Spleen (tissue), 11 donors: ENCODE measurements at regions not wholly inside any gene's neighbourhood (a gene's known extent, or its start where the extent isn't known, plus 50 kb on each side); places are given as distances from the start of the nearest gene placed in this dataset.

Source experiments
- DNase-seq: peaks from one replicate; pipeline ENCODE4 v3.0.0-alpha.2; 2020
- H3K27ac ChIP-seq, 8 donors: fragments of 200-600 bp; sonication (generic) in 7 of 8; 1 replicate in 4 of 8; 2 replicates in 4 of 8; pipeline versions ENCODE4 v1.5.0 to v1.8.0; 2016 to 2021; ENCODE audit warnings: inconsistent platforms in 4 of 8, mild to moderate bottlenecking in 4 of 8, moderate library complexity in 1 of 8
- H3K27me3 ChIP-seq, 7 donors: fragments of 200-600 bp; sonication (generic) in 6 of 7; replicated peaks in 1 of 7; 1 replicate in 4 of 7; 2 replicates in 3 of 7; pipeline versions ENCODE4 v1.5.0 to v1.8.0; 2016 to 2021; ENCODE audit warnings: inconsistent platforms in 3 of 7, mild to moderate bottlenecking in 1 of 7
- H3K36me3 ChIP-seq, 6 donors: fragments of 200-600 bp; sonication (generic) in 5 of 6; 1 replicate in 4 of 6; 2 replicates in 2 of 6; pipeline versions ENCODE4 v1.5.0 to v1.8.0; 2016 to 2021; ENCODE audit warnings: inconsistent platforms in 2 of 6
- H3K4me1 ChIP-seq, 6 donors: fragments of 200-600 bp; sonication (generic) in 5 of 6; 1 replicate in 3 of 6; 2 replicates in 3 of 6; pipeline versions ENCODE4 v1.5.0 to v1.8.0; 2016 to 2021; ENCODE audit warnings: inconsistent platforms in 3 of 6
- H3K4me3 ChIP-seq, 8 donors: fragments of 200-600 bp; sonication (generic) in 7 of 8; 1 replicate in 4 of 8; 2 replicates in 4 of 8; pipeline versions ENCODE4 v1.5.0 to v1.8.0; 2016 to 2021; ENCODE audit warnings: inconsistent platforms in 4 of 8, mild to moderate bottlenecking in 4 of 8, moderate library complexity in 2 of 8
- H3K9me3 ChIP-seq, 8 donors: fragments of 200-600 bp; sonication (generic) in 7 of 8; 1 replicate in 4 of 8; 2 replicates in 4 of 8; pipeline versions ENCODE4 v1.5.0 to v1.8.0; 2016 to 2021; ENCODE audit warnings: inconsistent platforms in 4 of 8
- POLR2A ChIP-seq, 3 donors: fragments of 450-650 bp; IDR thresholded peaks; one replicate each; pipeline ENCODE4 v1.5.1; 2017; ENCODE audit warnings: antibody characterized with exemption in 3 of 3, mild to moderate bottlenecking in 1 of 3
- POLR2AphosphoS5 ChIP-seq, 3 donors: sonication (generic); formaldehyde crosslinking; IDR thresholded peaks; one replicate each; pipeline ENCODE4 v1.5.1; 2017; ENCODE audit warnings: antibody characterized with exemption in 3 of 3
- WGBS, 5 donors: extraction: QIAGEN DNeasy Blood & Tissue Kit in 3 of 5; methylation state at CpG; one replicate each; pipeline versions ENCODE4 v1.1.5 to v1.1.7; 2013 to 2018; 5-methylcytosine and 5-hydroxymethylcytosine counted together
- intact Hi-C: fragments of 100-400 bp; cut with DNase I; formaldehyde crosslinking; loops from one replicate; pipeline ENCODE4 v1.15.0; 2023; ENCODE audit warnings: low total_unique reads
- TF ChIP-seq, protein P1 (sequence below), 11 experiments: fragments of 200-600 bp in 7 of 11; fragments of 450-650 bp in 4 of 11; sonication (generic) in 4 of 11; IDR thresholded peaks in 8 of 11; conservative IDR thresholded peaks in 3 of 11; 1 replicate in 7 of 11; 2 replicates in 4 of 11; pipeline versions ENCODE4 v1.4.0 to v1.8.0; 2016 to 2021; ENCODE audit warnings: antibody characterized with exemption in 11 of 11, inconsistent platforms in 4 of 11, mild to moderate bottlenecking in 1 of 11
- donor health status: healthy with polysubstance abuse.
- donor health status: DM: no; HTN: no; CAD: no; lungs with moderate emphysema.
- donor health status: DM: no; HTN: no; CAD: no.
- donor health status: Bipolar disorder and iron deficiency.
- donor health status: healthy.
- donor health status: DM: no; HTN: no; CAD: no.
- donor health status: DM: yes; HTN: yes; CAD: no.

DNA sequence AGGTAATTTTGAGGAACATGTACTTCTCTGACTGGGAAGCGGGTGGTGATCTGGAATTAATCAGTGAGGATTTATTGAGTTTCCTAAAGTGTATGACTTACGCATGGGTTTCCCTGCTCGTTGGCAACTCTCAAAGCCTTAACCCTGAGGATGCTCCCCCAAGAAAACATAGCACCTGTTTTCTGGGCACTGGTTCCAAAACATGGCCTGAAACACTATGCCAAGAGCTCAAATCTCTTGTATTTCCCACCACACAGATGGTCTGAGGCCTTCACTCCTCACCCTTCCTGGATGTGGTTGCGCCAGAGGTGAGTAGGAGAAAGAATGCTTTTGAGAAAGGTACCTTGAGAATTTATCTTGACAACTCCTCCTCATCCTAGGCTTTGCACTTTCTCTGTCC is 250.4 kb downstream of the FZD1 start:
- Histone ChIP-seq H3K4me3 (no peak overlapping the region), H3K4me1 (no peaks in the 10 kb centered on the region), H3K36me3 (no peaks in the 10 kb centered on the region), H3K27ac (no peak overlapping the region), H3K9me3 (no peaks in the 10 kb centered on the region), H3K27me3 (no peaks in the 10 kb centered on the region)
- intact Hi-C loops, result no loop called here
- no peak for TF ChIP-seq POLR2A (IDR thresholded peaks at IDR 0.05)
- TF ChIP-seq, protein P1, sequence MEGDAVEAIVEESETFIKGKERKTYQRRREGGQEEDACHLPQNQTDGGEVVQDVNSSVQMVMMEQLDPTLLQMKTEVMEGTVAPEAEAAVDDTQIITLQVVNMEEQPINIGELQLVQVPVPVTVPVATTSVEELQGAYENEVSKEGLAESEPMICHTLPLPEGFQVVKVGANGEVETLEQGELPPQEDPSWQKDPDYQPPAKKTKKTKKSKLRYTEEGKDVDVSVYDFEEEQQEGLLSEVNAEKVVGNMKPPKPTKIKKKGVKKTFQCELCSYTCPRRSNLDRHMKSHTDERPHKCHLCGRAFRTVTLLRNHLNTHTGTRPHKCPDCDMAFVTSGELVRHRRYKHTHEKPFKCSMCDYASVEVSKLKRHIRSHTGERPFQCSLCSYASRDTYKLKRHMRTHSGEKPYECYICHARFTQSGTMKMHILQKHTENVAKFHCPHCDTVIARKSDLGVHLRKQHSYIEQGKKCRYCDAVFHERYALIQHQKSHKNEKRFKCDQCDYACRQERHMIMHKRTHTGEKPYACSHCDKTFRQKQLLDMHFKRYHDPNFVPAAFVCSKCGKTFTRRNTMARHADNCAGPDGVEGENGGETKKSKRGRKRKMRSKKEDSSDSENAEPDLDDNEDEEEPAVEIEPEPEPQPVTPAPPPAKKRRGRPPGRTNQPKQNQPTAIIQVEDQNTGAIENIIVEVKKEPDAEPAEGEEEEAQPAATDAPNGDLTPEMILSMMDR (IDR thresholded peaks at IDR 0.05 in 8 of 11, conservative IDR thresholded peaks at IDR 0.05 in 3 of 11), result no peak
- no peak for TF ChIP-seq POLR2AphosphoS5 (IDR thresholded peaks at IDR 0.05)
- no peak for DNase-seq
- 88 to 98% (median 95%) methylated on average over 4 of the region's 4 CpGs for WGBS, 5 donors

DNA sequence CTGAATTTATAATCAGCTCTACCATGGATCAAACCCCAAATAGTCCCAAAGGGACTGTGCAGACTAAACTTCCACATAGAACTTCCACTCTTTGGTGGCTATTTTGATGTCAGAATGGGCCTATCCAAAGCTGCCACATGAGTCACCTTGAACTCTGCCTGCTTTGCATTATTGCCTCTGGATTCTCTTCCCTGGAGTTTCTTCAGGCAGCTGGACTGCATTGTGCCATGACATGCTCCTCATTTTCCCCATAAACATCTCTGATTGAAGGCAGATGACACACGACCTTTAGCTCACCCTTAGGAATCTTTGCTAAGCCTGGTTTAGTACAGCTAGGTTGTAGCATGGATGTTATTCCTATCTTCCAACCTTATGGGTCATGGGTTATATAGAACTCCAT is 251.7 kb downstream of the FZD1 start:
- Histone ChIP-seq H3K36me3 (no peaks in the 10 kb centered on the region), H3K27me3 (no peaks in the 10 kb centered on the region), H3K4me1 (no peaks in the 10 kb centered on the region), H3K4me3 (no peak overlapping the region), H3K9me3 (no peaks in the 10 kb centered on the region), H3K27ac (no peak overlapping the region)
- TF ChIP-seq, protein P1 (IDR thresholded peaks at IDR 0.05 in 8 of 11, conservative IDR thresholded peaks at IDR 0.05 in 3 of 11), result no peak
- no peak for DNase-seq
- WGBS, 5 donors, result 74 to 100% (median 81%) methylated on average over 1 of the region's 1 CpG
- intact Hi-C loops, result no loop called here

DNA sequence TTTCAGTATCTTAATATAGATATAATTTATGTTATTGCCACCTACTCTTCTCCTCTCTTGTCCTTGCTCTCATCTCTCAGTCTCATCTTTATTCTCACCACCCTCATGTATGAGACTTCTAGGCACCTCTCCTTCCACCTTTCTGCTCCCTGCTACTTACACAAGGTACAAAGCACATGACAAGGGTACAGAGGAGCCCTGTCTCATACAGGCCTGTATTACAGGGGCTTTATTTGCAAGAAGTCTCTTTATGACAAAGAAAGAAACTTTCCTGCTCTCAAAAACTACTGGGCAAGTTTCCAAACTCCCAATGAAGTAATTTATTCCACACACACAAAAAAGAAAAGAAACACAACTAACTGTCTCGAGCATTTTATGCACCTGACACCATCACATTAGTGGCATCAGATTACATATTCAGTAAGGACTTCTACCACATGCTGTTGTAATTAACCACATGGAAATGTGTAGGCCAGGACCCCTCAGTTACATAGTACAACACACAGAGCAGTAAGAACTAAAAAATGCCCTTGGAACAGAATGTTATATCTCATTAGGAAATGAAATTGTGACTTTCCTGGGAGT is 253.1 kb downstream of the FZD1 start:
- Histone ChIP-seq H3K9me3 (peaks cover 0 to under 1% (median 0%) of the 10 kb centered on the region in 8 donors), H3K27ac (no peak overlapping the region), H3K4me1 (no peaks in the 10 kb centered on the region), H3K4me3 (no peak overlapping the region), H3K36me3 (no peaks in the 10 kb centered on the region), H3K27me3 (no peaks in the 10 kb centered on the region)
- WGBS, 5 donors, result 35 to 64% (median 61%) methylated on average over 1 of the region's 1 CpG
- no peak for DNase-seq
- TF ChIP-seq, protein P1 (IDR thresholded peaks at IDR 0.05 in 8 of 11, conservative IDR thresholded peaks at IDR 0.05 in 3 of 11), result no peak
- intact Hi-C loops, result no loop called here

DNA sequence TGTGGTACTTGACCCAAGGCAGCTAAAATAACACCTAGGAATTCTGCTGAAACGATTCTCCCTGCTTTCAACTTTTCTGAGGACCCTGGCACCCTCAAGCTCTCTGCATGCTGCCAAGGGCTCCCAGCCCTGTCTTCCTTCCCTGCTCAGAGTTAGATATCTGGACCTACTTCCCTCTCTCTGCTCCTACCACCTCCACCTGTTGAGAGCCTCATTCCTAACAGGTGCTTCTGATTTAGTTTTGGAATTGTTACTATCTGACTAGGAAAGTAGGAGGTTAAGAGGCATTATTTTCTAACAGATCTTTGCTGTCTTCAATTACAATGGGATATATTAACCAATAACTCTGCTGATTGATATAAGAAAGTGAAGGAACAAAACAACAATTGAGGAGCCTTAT is 253.8 kb downstream of the FZD1 start:
- intact Hi-C loops, result no loop called here
- Histone ChIP-seq H3K27me3 (no peaks in the 10 kb centered on the region), H3K36me3 (no peaks in the 10 kb centered on the region), H3K4me3 (no peak overlapping the region), H3K4me1 (no peaks in the 10 kb centered on the region), H3K27ac (no peak overlapping the region), H3K9me3 (peaks cover 0 to 5% (median 0%) of the 10 kb centered on the region in 8 donors)
- DNase-seq, result no peak
- TF ChIP-seq POLR2A (IDR thresholded peaks at IDR 0.05) (no peak), POLR2AphosphoS5 (IDR thresholded peaks at IDR 0.05) (no peak)
- TF ChIP-seq, protein P1 (IDR thresholded peaks at IDR 0.05 in 8 of 11, conservative IDR thresholded peaks at IDR 0.05 in 3 of 11), result no peak
- WGBS, 5 donors, result 23 to 91% (median 74%) methylated on average over 1 of the region's 1 CpG
